ENCODE measurements at regions not wholly inside any gene's neighbourhood (a gene's known extent, or its start where the extent isn't known, plus 50 kb on each side); places are given as distances from the start of the nearest gene placed in this dataset.

DNA sequence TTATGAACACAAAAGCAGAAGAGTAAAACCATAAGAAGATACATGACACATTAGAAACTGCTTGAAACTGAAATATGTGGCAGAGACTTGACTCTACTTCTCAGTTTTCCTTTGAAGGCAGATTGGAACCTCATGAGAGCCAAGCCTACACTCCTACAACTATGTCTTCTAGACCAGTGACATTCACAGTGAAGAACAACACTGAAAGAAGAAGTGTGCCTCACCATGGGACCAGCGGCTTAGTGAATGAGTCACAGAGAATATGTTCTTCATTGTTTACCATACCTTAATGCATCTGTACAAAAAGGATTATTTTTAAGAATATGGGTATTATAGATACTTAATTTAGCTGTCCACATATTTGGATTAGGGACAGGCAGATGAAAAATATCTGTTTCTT lies 248.3 kb downstream of the CDC14C start:
- peaks cover 10% of the 10 kb centered on the region for H3K9me3 Mint-ChIP-seq
- TF ChIP-seq, protein P1, sequence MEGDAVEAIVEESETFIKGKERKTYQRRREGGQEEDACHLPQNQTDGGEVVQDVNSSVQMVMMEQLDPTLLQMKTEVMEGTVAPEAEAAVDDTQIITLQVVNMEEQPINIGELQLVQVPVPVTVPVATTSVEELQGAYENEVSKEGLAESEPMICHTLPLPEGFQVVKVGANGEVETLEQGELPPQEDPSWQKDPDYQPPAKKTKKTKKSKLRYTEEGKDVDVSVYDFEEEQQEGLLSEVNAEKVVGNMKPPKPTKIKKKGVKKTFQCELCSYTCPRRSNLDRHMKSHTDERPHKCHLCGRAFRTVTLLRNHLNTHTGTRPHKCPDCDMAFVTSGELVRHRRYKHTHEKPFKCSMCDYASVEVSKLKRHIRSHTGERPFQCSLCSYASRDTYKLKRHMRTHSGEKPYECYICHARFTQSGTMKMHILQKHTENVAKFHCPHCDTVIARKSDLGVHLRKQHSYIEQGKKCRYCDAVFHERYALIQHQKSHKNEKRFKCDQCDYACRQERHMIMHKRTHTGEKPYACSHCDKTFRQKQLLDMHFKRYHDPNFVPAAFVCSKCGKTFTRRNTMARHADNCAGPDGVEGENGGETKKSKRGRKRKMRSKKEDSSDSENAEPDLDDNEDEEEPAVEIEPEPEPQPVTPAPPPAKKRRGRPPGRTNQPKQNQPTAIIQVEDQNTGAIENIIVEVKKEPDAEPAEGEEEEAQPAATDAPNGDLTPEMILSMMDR (IDR thresholded peaks at IDR 0.05; ENCODE audit: unreplicated experiment) = no peak

DNA sequence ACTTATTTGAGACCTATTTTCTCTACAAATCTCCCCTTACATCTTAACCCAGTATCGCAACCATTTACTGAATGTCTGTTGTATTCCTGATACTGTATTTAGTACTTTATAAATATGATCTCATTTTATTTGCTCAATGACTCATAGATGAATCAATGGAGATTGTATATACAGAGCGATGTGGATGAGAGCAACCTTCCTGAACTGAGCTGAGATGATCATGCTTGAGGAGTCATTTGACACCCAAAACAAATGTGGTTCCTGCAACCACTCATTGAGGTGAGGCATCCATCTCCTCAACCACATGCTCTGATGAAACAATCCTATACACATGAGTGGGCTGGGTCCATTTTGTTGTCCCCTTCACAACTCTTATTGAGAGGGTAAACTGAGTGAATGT lies 250.0 kb downstream of the CDC14C start:
- Mint-ChIP-seq H3K4me1 (no peaks in the 10 kb centered on the region), H3K27ac (no peak overlapping the region), H3K27me3 (ENCODE audit: low read depth) (peaks cover 1% of the 10 kb centered on the region), H3K36me3 (no peaks in the 10 kb centered on the region), H3K4me3 (no peak overlapping the region), H3K9me3 (peaks cover 10% of the 10 kb centered on the region)
- TF ChIP-seq, protein P1 (IDR thresholded peaks at IDR 0.05; ENCODE audit: unreplicated experiment) = no peak
- DNase-seq (ENCODE audit: low spot score in 2 of 2, unreplicated experiment in 2 of 2) = no peak

More for the DNA sequence above, 248.3 kb downstream of the CDC14C start:
- Mint-ChIP-seq H3K27me3 (ENCODE audit: low read depth) (no peaks in the 10 kb centered on the region), H3K36me3 (no peaks in the 10 kb centered on the region), H3K27ac (no peak overlapping the region), H3K4me3 (no peak overlapping the region), H3K4me1 (no peaks in the 10 kb centered on the region)
- no peak for DNase-seq (ENCODE audit: low spot score in 2 of 2, unreplicated experiment in 2 of 2)

DNA sequence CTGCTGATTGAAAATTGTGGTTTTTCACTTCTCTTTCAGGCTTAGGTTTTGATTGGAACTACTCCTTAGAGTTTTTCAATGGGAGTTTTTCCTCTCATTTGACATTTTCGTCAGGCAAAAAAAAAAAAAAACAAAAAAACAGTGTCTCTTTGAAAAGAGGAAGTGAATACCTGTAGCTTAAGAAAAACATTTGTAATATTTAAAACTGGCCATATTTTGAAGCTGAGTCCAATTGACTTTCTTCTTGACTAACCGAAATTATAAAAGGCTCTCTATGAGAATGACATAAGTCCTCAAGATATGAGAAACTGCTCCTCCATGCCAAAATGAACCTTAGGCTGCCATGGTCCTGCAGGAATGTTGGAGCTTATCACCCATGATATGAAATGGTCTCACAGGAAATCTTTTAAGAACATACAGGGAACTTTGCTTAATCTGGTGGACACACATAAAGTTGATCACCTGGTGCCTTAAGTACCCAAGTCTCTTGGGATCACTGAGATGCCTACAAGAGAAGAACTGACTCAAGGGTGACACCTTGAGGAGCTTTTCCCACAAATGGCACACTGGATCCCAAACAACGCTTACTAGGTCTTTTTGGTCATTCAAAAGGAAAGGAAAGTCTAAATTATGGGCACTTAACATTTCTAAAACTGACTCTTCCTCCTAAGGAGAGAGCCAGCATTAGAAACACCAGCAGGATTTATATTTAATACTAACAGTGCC lies 263.4 kb downstream of the CDC14C start:
- TF ChIP-seq, protein P1 (IDR thresholded peaks at IDR 0.05; ENCODE audit: unreplicated experiment) = no peak
- peaks cover 1% of the 10 kb centered on the region for H3K27me3 Mint-ChIP-seq (ENCODE audit: low read depth)
- no peaks in the 10 kb centered on the region for H3K36me3 Mint-ChIP-seq
- peaks cover 4% of the 10 kb centered on the region for H3K4me1 Mint-ChIP-seq
- H3K27ac Mint-ChIP-seq = no peak overlapping the region
- H3K9me3 Mint-ChIP-seq = peaks cover 5% of the 10 kb centered on the region
- no peak for DNase-seq (ENCODE audit: low spot score in 2 of 2, unreplicated experiment in 2 of 2)
- H3K4me3 Mint-ChIP-seq = no peak overlapping the region

DNA sequence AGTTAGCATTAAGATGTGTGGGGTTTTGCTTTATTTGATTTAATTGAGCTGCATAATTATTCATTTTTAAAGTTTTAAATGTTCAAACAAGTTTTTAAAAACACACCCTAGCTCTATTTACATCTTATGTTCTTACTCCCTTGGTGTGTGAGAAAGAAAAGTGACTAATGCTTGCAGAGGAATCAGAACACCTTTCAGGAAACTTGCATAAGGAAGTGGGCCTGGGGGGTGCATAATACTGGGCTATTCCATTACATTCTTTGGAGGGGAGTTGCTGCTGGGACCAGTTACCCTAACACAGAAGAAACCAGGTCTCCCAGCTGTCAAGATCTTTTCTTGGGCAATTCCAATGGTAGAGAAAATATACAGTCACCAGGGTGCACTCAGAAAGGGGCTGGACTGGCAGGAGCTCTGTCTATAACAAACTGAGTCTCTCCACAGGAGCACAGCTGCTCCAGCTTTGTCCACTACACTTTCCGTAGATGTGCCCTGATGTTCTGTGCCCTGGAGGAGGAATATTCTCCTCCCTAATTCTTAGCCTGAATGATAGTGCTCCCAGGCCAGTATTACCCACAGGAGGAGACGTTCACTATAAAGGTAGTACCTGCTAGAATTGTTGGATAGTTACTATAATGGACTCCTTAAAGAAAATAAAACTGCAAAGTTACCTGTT lies 304.2 kb downstream of the CDC14C start:
- peaks cover 3% of the 10 kb centered on the region for H3K9me3 Mint-ChIP-seq
- peaks cover 5% of the 10 kb centered on the region for H3K4me1 Mint-ChIP-seq
- no peak overlapping the region for H3K4me3 Mint-ChIP-seq
- H3K27me3 Mint-ChIP-seq (ENCODE audit: low read depth) = no peaks in the 10 kb centered on the region
- DNase-seq (ENCODE audit: low spot score in 2 of 2, unreplicated experiment in 2 of 2) = no peak
- TF ChIP-seq, protein P1 (IDR thresholded peaks at IDR 0.05; ENCODE audit: unreplicated experiment) = no peak
- no peaks in the 10 kb centered on the region for H3K36me3 Mint-ChIP-seq
- no peak overlapping the region for H3K27ac Mint-ChIP-seq

DNA sequence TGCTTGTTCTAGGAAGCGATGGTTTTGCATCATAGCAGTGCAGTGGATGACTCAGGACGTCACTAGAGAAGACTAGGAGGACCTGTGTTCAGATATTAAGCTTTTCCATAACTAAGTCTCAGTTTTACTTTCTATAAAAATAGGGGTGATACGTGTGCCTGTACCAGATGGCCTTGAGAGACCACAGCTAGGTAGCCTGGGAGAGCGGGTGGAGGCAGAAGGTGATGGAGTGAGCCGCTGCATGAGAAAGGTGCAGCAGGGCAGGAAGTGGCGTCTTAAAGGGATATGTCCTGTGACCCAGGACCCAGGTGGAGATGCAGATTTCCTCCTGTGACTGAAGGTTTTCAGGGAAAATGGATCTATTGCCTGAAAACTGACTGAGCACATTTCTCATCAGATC lies 304.9 kb downstream of the CDC14C start:
- Mint-ChIP-seq H3K27ac (no peak overlapping the region), H3K4me1 (peaks cover 5% of the 10 kb centered on the region), H3K9me3 (peaks cover 3% of the 10 kb centered on the region), H3K4me3 (no peak overlapping the region), H3K36me3 (no peaks in the 10 kb centered on the region), H3K27me3 (ENCODE audit: low read depth) (no peaks in the 10 kb centered on the region)
- no peak for DNase-seq (ENCODE audit: low spot score in 2 of 2, unreplicated experiment in 2 of 2)
- TF ChIP-seq, protein P1 (IDR thresholded peaks at IDR 0.05; ENCODE audit: unreplicated experiment) = no peak

Measured in mesothelial cell of epicardium (in vitro differentiated cells).